Effector memory CD8-positive, alpha-beta T cell (primary cell): ENCODE measurements at regions not wholly inside any gene's neighbourhood (a gene's known extent, or its start where the extent isn't known, plus 50 kb on each side); places are given as distances from the start of the nearest gene placed in this dataset.

Source experiments
- ATAC-seq: fragments of 150-1000 bp; cut with Tn5 transposase; replicated peaks from 2 replicates; pipeline ENCODE4 v1.10.0; 2021; ENCODE audit warnings: mild to moderate bottlenecking, moderate library complexity
- DNase-seq, 3 experiments: peaks; one replicate each; pipeline ENCODE4 v3.0.0; 2021
- H3K27ac Mint-ChIP-seq, 2 donors: one replicate each; pipeline ENCODE4 v1.8.0; 2022; ENCODE audit warnings: mild to moderate bottlenecking in 2 of 2, mixed read lengths in 2 of 2, moderate library complexity in 2 of 2
- H3K27me3 Mint-ChIP-seq, 2 donors: one replicate each; pipeline ENCODE4 v1.8.0; 2022; ENCODE audit warnings: mixed read lengths in 2 of 2
- H3K36me3 Mint-ChIP-seq: one replicate; pipeline ENCODE4 v1.8.0; 2022; ENCODE audit warnings: mild to moderate bottlenecking, moderate library complexity, mixed read lengths; ENCODE audit not compliant: insufficient read depth
- H3K4me1 Mint-ChIP-seq, 2 donors: one replicate each; pipeline ENCODE4 v1.8.0; 2022; ENCODE audit warnings: low read depth in 2 of 2, mixed read lengths in 2 of 2
- H3K4me3 Mint-ChIP-seq, 2 donors: one replicate each; pipeline ENCODE4 v1.8.0; 2022; ENCODE audit warnings: mild to moderate bottlenecking in 2 of 2, mixed read lengths in 2 of 2, moderate library complexity in 2 of 2
- H3K9me3 Mint-ChIP-seq, 2 donors: one replicate each; pipeline ENCODE4 v1.8.0; 2022; ENCODE audit warnings: mixed read lengths in 2 of 2

DNA sequence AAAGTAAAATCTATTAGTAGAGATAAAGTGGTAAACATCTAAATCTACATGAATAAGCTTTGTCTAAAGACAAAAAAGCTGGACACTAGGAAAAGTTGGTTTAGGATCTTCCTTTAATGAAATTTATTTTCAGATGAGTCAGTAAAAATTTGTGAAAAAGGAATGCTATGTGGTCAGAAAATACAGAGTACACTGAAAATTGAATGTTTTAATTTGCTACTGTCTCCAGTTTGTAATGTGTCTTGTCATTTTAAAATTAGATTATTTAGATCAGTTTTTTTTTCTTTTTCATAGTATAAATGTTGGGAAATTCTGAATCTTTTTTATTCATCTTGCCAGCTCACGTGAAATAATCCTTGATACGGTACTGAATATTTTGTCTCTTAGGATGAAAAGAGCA, 56.9 kb downstream of the SLITRK6 start:
- Mint-ChIP-seq H3K4me1 (no peaks in the 10 kb centered on the region), H3K27ac (no peak overlapping the region), H3K27me3 (no peaks in the 10 kb centered on the region), H3K9me3 (peaks cover 0 to 10% of the 10 kb centered on the region in 2 donors), H3K36me3 (no peaks in the 10 kb centered on the region), H3K4me3 (no peak overlapping the region)
- DNase-seq = no peak
- no peak for ATAC-seq

DNA sequence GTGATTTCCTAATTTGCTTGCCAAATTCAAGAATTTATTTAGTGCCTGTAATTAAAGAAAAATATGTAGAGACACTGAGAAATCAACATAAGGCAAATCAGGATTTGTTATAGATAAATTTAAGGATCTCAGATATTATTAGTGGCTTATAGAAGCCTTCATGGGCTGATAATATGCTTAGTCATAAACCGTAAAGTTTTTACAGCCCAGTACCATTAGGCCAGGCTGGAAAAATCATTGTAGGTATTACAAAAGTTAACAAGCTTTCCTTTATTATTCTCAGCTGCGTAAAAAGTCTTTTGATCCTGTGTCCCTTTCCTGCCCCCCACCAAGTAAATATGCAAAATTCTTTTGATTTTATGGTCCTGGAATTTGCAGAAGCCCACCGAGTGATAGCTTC, 58.2 kb downstream of the SLITRK6 start:
- no peak for ATAC-seq
- H3K4me1 Mint-ChIP-seq = no peaks in the 10 kb centered on the region
- no peak for DNase-seq
- H3K4me3 Mint-ChIP-seq = no peak overlapping the region
- no peaks in the 10 kb centered on the region for H3K27me3 Mint-ChIP-seq
- H3K27ac Mint-ChIP-seq = no peak overlapping the region
- H3K9me3 Mint-ChIP-seq = peaks cover 0 to 12% of the 10 kb centered on the region in 2 donors
- no peaks in the 10 kb centered on the region for H3K36me3 Mint-ChIP-seq

DNA sequence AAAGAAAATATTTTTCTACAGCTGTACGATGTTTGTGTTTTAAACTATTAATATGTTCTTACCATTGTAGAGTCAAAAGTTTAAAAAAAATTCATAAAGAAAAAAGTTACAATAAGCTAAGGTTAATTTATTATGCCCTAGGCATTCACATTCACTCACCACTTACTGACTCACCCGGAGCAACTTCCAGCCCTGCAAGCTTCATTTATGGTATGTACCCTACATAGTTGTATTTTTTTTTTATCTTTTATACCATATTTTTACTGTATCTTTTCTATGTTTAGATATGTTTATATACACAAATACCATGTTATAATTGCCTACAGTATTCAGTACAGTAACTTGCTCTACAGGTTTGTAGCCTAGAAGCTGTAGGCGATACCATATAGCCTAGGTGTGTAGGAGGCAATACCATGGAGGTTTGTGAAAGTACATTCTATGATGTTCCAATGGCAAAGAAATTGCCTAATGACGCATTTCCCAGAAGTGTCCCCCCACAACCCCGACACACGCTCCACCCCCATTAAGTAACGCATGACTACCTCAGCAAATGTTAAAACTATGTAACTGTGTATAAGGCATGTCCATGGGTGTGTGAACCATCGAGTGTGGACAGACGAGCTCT, 60.4 kb downstream of the SLITRK6 start:
- Mint-ChIP-seq H3K9me3 (peaks cover 0 to 8% of the 10 kb centered on the region in 2 donors), H3K4me3 (no peak overlapping the region), H3K36me3 (no peaks in the 10 kb centered on the region), H3K27ac (no peak overlapping the region), H3K27me3 (no peaks in the 10 kb centered on the region), H3K4me1 (no peaks in the 10 kb centered on the region)
- ATAC-seq (no peak), DNase-seq (no peak)

DNA sequence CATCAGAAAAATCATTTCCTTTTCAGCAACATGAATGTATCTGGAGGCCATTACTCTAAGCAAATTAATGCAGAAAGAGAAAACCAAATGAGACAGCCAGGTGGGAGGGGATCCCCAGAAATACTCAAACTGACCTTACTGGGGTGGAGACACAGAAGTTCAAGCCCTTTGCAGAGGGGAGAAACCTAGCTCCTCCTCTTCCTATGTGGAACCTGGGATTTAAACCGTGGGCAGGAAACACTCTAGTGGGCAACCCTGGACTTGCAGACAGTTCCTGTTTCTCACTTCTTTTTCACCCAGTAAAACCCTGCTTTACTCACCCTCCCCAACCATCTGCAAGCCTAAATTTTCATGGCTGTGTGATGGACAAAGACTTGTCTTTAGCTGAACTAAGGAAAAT, 61.3 kb downstream of the SLITRK6 start:
- Mint-ChIP-seq H3K27ac (no peak overlapping the region), H3K27me3 (no peaks in the 10 kb centered on the region), H3K9me3 (peaks cover 0 to 8% of the 10 kb centered on the region in 2 donors), H3K4me1 (no peaks in the 10 kb centered on the region), H3K4me3 (no peak overlapping the region), H3K36me3 (no peaks in the 10 kb centered on the region)
- ATAC-seq (no peak), DNase-seq (no peak)

DNA sequence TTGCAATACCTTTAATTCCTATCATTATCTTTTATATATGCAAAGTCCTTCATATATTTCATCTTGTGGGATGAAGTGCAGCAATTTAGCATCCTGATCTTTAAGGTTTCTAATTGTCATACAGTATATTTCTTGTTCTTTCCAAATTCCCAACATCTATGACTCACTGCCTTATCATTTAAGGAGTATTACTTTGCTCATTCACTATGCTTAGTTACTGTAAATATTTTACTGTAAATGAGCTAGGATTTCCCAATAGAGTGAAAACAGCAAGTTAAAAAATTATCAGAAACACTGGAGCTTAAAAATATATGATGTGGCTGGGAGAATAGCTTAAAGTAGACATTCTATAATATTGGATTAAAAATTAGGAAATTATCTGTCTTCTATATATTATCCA, 69.9 kb downstream of the SLITRK6 start:
- Mint-ChIP-seq H3K4me1 (no peaks in the 10 kb centered on the region), H3K9me3 (no peaks in the 10 kb centered on the region), H3K36me3 (no peaks in the 10 kb centered on the region), H3K27me3 (no peaks in the 10 kb centered on the region), H3K27ac (no peak overlapping the region), H3K4me3 (no peak overlapping the region)
- no peak for ATAC-seq
- DNase-seq = no peak

DNA sequence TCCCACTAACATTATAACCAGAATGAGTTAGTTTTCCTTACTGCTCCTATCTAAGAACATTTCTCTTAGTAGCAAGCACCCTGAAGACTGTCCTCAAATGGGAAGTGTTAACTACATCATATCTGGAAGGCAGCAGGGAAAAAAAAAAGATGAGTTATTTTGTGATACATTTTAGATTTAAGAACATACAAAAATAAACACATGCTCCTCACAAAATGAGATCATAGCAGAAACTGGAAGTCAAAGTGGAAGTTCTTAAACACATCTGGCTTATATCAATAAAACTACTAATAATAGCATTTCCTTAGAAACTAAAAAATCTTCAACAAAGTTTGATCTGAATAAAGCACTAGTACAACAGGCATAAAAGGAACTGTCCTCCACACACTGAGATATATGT, 70.4 kb downstream of the SLITRK6 start:
- no peak for DNase-seq
- Mint-ChIP-seq H3K36me3 (no peaks in the 10 kb centered on the region), H3K27ac (no peak overlapping the region)

DNA sequence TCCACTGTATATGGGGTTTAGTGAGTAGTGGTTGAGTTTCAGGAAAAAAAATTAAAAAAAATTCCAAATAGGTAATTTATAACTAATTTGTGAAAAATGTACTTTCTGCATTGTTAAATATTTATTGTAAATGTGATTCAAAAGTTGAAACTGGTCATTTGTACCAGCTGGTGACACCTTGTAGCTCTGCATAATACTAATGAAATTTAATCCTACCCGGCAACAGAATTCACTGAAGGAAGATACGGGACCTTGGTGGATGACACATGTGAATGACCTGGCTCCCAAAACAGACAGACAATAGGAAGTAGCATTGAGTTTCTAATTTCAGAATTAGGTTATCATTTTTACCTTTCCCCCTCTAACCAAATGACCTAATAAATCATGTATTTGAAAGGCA, 73.8 kb downstream of the SLITRK6 start:
- no peaks in the 10 kb centered on the region for H3K27me3 Mint-ChIP-seq
- H3K4me1 Mint-ChIP-seq = no peaks in the 10 kb centered on the region
- H3K4me3 Mint-ChIP-seq = no peak overlapping the region
- H3K27ac Mint-ChIP-seq = no peak overlapping the region
- no peak for ATAC-seq
- H3K9me3 Mint-ChIP-seq = no peaks in the 10 kb centered on the region
- no peaks in the 10 kb centered on the region for H3K36me3 Mint-ChIP-seq
- DNase-seq = no peak

More for the DNA sequence above, 70.4 kb downstream of the SLITRK6 start:
- Mint-ChIP-seq H3K4me3 (no peak overlapping the region), H3K9me3 (no peaks in the 10 kb centered on the region), H3K27me3 (no peaks in the 10 kb centered on the region), H3K4me1 (no peaks in the 10 kb centered on the region)
- no peak for ATAC-seq

DNA sequence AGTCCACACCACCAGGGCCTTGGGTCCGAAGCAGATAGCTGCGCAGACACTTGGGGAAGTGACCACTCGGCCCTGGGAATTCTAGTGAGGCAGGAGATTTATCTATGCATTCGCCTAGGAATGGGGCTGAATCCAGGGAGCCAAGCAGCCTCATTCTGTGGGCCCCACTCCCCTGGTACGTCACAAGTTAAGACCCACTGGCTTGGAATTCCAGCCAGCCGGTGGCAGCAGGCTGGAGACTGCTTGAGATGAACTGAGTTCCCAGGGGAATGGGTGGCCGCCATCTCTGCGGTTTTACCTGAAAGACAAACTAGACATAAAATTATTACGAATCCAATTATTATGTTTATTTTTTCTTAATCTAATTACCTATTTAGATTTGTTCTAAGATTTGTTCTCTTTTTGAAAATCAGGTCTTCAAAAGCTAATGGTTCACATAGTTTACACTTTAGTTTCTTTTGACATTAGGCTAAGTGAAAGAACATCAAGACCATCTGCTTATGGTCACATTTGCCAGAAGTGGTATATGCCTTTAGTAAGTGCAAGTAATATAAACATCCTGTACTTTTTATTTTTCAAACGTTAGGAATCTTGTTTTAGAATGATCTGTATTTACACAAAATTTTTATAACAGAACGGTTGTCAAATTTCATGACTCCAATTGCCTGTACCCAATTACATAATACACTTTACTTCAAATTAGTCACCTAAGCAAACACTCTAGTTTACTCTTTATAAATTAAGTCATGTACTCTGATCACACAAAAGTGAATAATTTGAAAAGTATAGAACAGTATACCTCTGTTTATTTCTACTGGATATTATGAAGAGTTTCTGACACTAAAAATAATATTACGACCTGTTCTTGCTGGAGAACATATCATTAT, 74.4 kb downstream of the SLITRK6 start:
- DNase-seq (no peak), ATAC-seq (no peak)
- Mint-ChIP-seq H3K27me3 (no peaks in the 10 kb centered on the region), H3K4me1 (no peaks in the 10 kb centered on the region), H3K36me3 (no peaks in the 10 kb centered on the region), H3K4me3 (no peak overlapping the region), H3K9me3 (peaks cover 0 to under 1% of the 10 kb centered on the region in 2 donors), H3K27ac (no peak overlapping the region)

DNA sequence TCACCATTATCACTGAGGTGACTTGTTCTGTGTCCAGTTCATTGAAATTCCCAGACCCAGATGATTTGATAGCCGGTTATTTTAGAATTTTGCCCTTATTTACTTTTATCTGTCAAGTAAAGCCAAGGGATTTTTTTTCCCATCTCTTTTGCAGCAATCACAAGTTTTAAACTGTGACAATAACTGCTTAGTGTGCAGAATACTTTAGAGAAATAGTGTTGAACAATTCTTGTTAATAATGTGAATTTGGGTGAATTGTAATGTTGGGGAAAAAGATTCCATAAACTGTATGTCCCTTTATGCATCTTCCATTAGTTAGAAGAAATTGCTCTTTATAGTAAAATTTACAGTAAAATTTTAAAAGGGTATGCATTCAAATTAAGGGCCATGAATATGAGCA, 79.5 kb downstream of the SLITRK6 start:
- no peak for ATAC-seq
- Mint-ChIP-seq H3K4me1 (no peaks in the 10 kb centered on the region), H3K36me3 (no peaks in the 10 kb centered on the region), H3K27me3 (no peaks in the 10 kb centered on the region), H3K4me3 (no peak overlapping the region), H3K9me3 (peaks cover 0 to 5% of the 10 kb centered on the region in 2 donors), H3K27ac (no peak overlapping the region)
- no peak for DNase-seq

DNA sequence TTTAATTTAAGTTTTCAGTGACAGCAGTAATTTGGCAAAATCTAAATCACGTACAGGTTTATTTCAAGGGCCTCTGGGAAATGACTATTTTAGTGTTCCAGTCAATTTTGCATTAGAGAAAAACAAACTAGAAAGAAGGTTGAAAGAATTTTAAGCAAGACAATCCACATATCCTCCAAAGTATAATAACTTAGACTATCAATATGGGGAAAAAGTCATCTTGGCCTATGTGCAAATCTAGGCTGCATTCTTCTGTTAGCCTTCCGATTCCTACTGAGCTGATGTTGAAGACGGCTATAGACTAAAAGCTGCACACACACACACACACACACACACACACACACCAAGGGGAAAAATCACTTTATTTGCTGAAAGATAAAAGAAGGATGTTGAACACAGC, 81.3 kb downstream of the SLITRK6 start:
- H3K36me3 Mint-ChIP-seq = no peaks in the 10 kb centered on the region
- no peaks in the 10 kb centered on the region for H3K27me3 Mint-ChIP-seq
- peaks cover 0 to 5% of the 10 kb centered on the region in 2 donors for H3K9me3 Mint-ChIP-seq
- H3K4me3 Mint-ChIP-seq = no peak overlapping the region
- no peak for ATAC-seq
- no peak overlapping the region for H3K27ac Mint-ChIP-seq
- no peaks in the 10 kb centered on the region for H3K4me1 Mint-ChIP-seq
- DNase-seq = no peak

DNA sequence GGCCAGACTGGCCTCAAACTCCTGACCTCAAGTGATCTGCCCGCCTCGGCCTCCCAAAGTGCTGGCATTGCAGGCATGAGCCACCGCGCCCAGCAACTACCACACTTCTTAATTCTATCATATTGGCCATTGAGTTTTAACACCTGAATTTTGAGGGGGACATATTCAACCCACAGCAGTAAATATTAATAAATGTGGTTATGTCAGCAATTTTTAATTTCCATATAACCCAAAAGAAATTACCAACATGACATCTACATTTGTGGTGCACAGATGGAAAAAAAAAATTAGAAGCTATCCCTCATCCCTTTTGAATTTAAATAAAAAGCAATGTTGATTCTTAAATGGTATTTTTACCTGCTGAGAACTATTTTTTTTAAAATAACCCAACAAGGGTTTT, 88.7 kb downstream of the SLITRK6 start:
- Mint-ChIP-seq H3K9me3 (no peaks in the 10 kb centered on the region), H3K27ac (no peak overlapping the region), H3K27me3 (no peaks in the 10 kb centered on the region), H3K36me3 (no peaks in the 10 kb centered on the region), H3K4me1 (no peaks in the 10 kb centered on the region), H3K4me3 (no peak overlapping the region)
- ATAC-seq (no peak), DNase-seq (no peak)

DNA sequence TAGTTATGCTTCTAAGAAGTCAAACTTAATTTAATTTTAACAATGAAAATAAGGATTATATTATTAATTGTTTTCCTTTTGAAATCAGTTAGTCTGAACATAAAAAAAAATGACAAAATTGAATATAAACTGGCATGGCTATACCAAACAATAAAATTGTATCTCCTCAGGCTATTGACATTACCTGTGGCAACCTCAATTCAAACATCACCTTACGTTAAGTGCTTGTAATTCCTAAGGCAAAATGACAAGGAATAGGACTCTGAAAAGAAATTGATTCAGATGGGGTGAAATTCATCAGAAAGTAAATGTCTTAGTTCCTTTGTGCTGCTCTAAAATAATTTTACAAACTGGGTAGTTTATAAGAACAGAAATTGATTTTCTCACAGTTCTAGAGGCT, 89.5 kb downstream of the SLITRK6 start:
- Mint-ChIP-seq H3K27me3 (no peaks in the 10 kb centered on the region), H3K4me3 (no peak overlapping the region), H3K4me1 (no peaks in the 10 kb centered on the region), H3K9me3 (no peaks in the 10 kb centered on the region), H3K27ac (no peak overlapping the region), H3K36me3 (no peaks in the 10 kb centered on the region)
- DNase-seq = no peak
- ATAC-seq = no peak

DNA sequence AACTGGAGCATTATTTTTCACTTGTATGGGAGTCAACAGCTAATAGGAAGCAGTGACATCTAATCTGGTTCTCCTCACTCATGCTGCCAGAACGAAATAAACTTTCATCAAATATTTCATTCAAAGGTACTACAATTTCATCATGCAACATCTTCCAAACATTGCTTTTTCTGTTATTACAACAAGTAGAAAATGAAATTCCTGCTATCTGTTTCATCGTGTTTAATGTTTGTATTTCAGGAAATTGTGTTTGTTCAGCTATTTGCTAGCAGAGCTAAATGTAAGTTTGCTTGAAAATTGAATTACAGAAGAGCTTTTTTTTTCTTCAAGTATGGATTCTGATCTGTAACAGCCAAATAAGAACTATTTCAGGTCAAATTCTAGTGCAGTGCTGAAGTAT, 90.1 kb downstream of the SLITRK6 start:
- H3K4me1 Mint-ChIP-seq = no peaks in the 10 kb centered on the region
- no peaks in the 10 kb centered on the region for H3K36me3 Mint-ChIP-seq
- DNase-seq (no peak), ATAC-seq (no peak)
- H3K4me3 Mint-ChIP-seq = no peak overlapping the region
- no peaks in the 10 kb centered on the region for H3K9me3 Mint-ChIP-seq
- H3K27ac Mint-ChIP-seq = no peak overlapping the region
- H3K27me3 Mint-ChIP-seq = no peaks in the 10 kb centered on the region

DNA sequence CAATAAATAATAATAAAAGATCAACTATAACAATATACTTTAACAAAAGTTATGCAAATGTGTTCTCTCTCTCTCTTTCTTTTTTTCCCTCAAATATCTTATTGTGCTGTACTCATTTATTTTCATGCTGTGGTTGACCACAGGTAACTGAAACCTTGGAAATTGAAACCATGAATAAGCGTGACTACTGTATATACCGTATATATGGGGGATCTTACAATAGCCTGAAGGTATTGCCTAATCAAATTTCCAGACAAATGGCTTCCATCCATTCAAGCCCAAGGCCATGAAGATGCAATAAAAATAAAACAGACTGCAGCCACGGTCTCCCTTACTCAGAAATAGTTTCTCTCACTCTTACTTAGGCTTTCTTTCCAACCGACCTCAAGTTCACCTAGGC, 98.3 kb downstream of the SLITRK6 start:
- Mint-ChIP-seq H3K4me1 (no peaks in the 10 kb centered on the region), H3K36me3 (no peaks in the 10 kb centered on the region), H3K27me3 (no peaks in the 10 kb centered on the region), H3K27ac (no peak overlapping the region), H3K4me3 (no peak overlapping the region), H3K9me3 (peaks cover 0 to 10% of the 10 kb centered on the region in 2 donors)
- ATAC-seq = no peak
- DNase-seq = no peak
